HT-29 (cell line): ENCODE measurements at regions not wholly inside any gene's neighbourhood (a gene's known extent, or its start where the extent isn't known, plus 50 kb on each side); places are given as distances from the start of the nearest gene placed in this dataset.

ENCODE experiments used
- DNase-seq: peaks from one replicate; pipeline ENCODE4 v3.0.0-alpha.2; 2015; ENCODE audit warnings: low spot score

- no peak for DNase-seq
Measured at GRCh38 chr5:166046956-166047355, 2244.5 kb upstream of the WWC1 start.

GRCh38 chr5:166050531-166050930 lies 2240.9 kb upstream of the WWC1 start:
- no peak for DNase-seq

GRCh38 chr5:166058660-166059059 lies 2232.8 kb upstream of the WWC1 start:
- DNase-seq: no peak

- DNase-seq: no peak
Measured at GRCh38 chr5:166062094-166062493, 2229.4 kb upstream of the WWC1 start.

- no peak for DNase-seq
Measured at GRCh38 chr5:166062719-166063118, 2228.7 kb upstream of the WWC1 start.

- no peak for DNase-seq
Measured at GRCh38 chr5:166063261-166063660, 2228.2 kb upstream of the WWC1 start.

- no peak for DNase-seq
Measured at GRCh38 chr5:166068547-166069335, 2222.7 kb upstream of the WWC1 start.

- no peak for DNase-seq
Measured at GRCh38 chr5:166073901-166074581, 2217.4 kb upstream of the WWC1 start.

- no peak for DNase-seq
Measured at GRCh38 chr5:166074582-166075481, 2216.6 kb upstream of the WWC1 start.

GRCh38 chr5:166083183-166083959 lies 2208.1 kb upstream of the WWC1 start:
- no peak for DNase-seq

- no peak for DNase-seq
Measured at GRCh38 chr5:166086568-166086967, 2204.9 kb upstream of the WWC1 start.

GRCh38 chr5:166088389-166089039 lies 2202.9 kb upstream of the WWC1 start:
- DNase-seq: no peak

GRCh38 chr5:166091931-166092330 lies 2199.5 kb upstream of the WWC1 start:
- DNase-seq: no peak

- no peak for DNase-seq
Measured at GRCh38 chr5:166093312-166093711, 2198.1 kb upstream of the WWC1 start.

- DNase-seq: no peak
Measured at GRCh38 chr5:166102947-166103346, 2188.5 kb upstream of the WWC1 start.

- DNase-seq: no peak
Measured at GRCh38 chr5:166111021-166111420, 2180.4 kb upstream of the WWC1 start.

- no peak for DNase-seq
Measured at GRCh38 chr5:166117072-166118066, 2174.1 kb upstream of the WWC1 start.

- no peak for DNase-seq
Measured at GRCh38 chr5:166119506-166119905, 2171.9 kb upstream of the WWC1 start.

- no peak for DNase-seq
Measured at GRCh38 chr5:166123717-166124116, 2167.7 kb upstream of the WWC1 start.
